ENCODE measurements at regions not wholly inside any gene's neighbourhood (a gene's known extent, or its start where the extent isn't known, plus 50 kb on each side); places are given as distances from the start of the nearest gene placed in this dataset.

GRCh38 chr12:11973396-11973795 lies 97.3 kb upstream of the BCL2L14 start:
- Histone ChIP-seq H3K4me3 (no peak overlapping the region), H3K4me1 (no peaks in the 10 kb centered on the region), H3K27ac (no peak overlapping the region), H3K27me3 (no peaks in the 10 kb centered on the region), H3K36me3 (no peaks in the 10 kb centered on the region), H3K9me3 (no peaks in the 10 kb centered on the region)
- no peak for TF ChIP-seq EP300 (IDR thresholded peaks at IDR 0.05)
- TF ChIP-seq POLR2AphosphoS5 (IDR thresholded peaks at IDR 0.05) = no peak
- no peak for TF ChIP-seq POLR2A (IDR thresholded peaks at IDR 0.05)
- no peak for TF ChIP-seq CTCF (IDR thresholded peaks at IDR 0.05)
- WGBS, 5 donors = 45 to 57% (median 53%) methylated on average over 6 of the region's 6 CpGs
- DNase-seq = no peak
- intact Hi-C loops (cut with DNase I; ENCODE audit: low total_unique reads) = no loop called here

GRCh38 chr12:11976005-11976404 lies 94.7 kb upstream of the BCL2L14 start:
- no peak for DNase-seq
- Histone ChIP-seq H3K4me3 (no peak overlapping the region), H3K4me1 (no peaks in the 10 kb centered on the region), H3K9me3 (no peaks in the 10 kb centered on the region), H3K27ac (no peak overlapping the region), H3K36me3 (no peaks in the 10 kb centered on the region), H3K27me3 (no peaks in the 10 kb centered on the region)
- TF ChIP-seq POLR2A (IDR thresholded peaks at IDR 0.05) (no peak), POLR2AphosphoS5 (IDR thresholded peaks at IDR 0.05) (no peak), EP300 (IDR thresholded peaks at IDR 0.05) (no peak), CTCF (IDR thresholded peaks at IDR 0.05) (no peak)
- WGBS, 5 donors = 56 to 68% (median 63%) methylated on average over 4 of the region's 4 CpGs
- intact Hi-C loops (cut with DNase I; ENCODE audit: low total_unique reads) = no loop called here

GRCh38 chr12:11978726-11979384 lies 91.9 kb upstream of the BCL2L14 start:
- TF ChIP-seq CTCF (IDR thresholded peaks at IDR 0.05) = no peak
- TF ChIP-seq POLR2AphosphoS5 (IDR thresholded peaks at IDR 0.05) = no peak
- no peak for TF ChIP-seq EP300 (IDR thresholded peaks at IDR 0.05)
- TF ChIP-seq POLR2A (IDR thresholded peaks at IDR 0.05) = no peak
- intact Hi-C loops (cut with DNase I; ENCODE audit: low total_unique reads) = no loop called here
- Histone ChIP-seq H3K4me3 (no peak overlapping the region), H3K27me3 (no peaks in the 10 kb centered on the region), H3K9me3 (no peaks in the 10 kb centered on the region), H3K4me1 (no peaks in the 10 kb centered on the region), H3K36me3 (no peaks in the 10 kb centered on the region), H3K27ac (no peak overlapping the region)
- WGBS, 5 donors = 60 to 72% (median 66%) methylated on average over 2 of the region's 2 CpGs
- no peak for DNase-seq

GRCh38 chr12:11980115-11980514 lies 90.6 kb upstream of the BCL2L14 start:
- Histone ChIP-seq H3K27ac (no peak overlapping the region), H3K4me3 (no peak overlapping the region), H3K9me3 (no peaks in the 10 kb centered on the region), H3K27me3 (no peaks in the 10 kb centered on the region), H3K36me3 (no peaks in the 10 kb centered on the region), H3K4me1 (no peaks in the 10 kb centered on the region)
- DNase-seq = no peak
- intact Hi-C loops (cut with DNase I; ENCODE audit: low total_unique reads) = no loop called here
- WGBS, 5 donors = 93 to 96% (median 95%) methylated on average over 2 of the region's 2 CpGs
- TF ChIP-seq POLR2A (IDR thresholded peaks at IDR 0.05) = no peak
- TF ChIP-seq EP300 (IDR thresholded peaks at IDR 0.05) = no peak
- no peak for TF ChIP-seq CTCF (IDR thresholded peaks at IDR 0.05)
- TF ChIP-seq POLR2AphosphoS5 (IDR thresholded peaks at IDR 0.05) = no peak

Measured in stomach (tissue), 8 donors.